PFSK-1 (cell line): ENCODE measurements at regions not wholly inside any gene's neighbourhood (a gene's known extent, or its start where the extent isn't known, plus 50 kb on each side); places are given as distances from the start of the nearest gene placed in this dataset.

Source experiments
- FOXP2 ChIP-seq: optimal IDR thresholded peaks from 2 replicates; pipeline ENCODE3; 2011; ENCODE audit warnings: borderline replicate concordance, control low read depth, inconsistent platforms; ENCODE audit not compliant: insufficient read depth; ENCODE audit errors: extremely low read length, extremely low read depth
- POLR2AphosphoS5 ChIP-seq: IDR thresholded peaks from 2 replicates; pipeline ENCODE4 v1.6.1; 2012; ENCODE audit warnings: low read depth, mild to moderate bottlenecking, control low read depth, low read length, moderate library complexity
- REST ChIP-seq, 2 experiments: IDR thresholded peaks; 2 replicates each; pipeline versions ENCODE4 v1.6.1 to v1.8.0; 2011 to 2012; ENCODE audit warnings: low read depth in 2 of 2, low read length in 2 of 2, control low read depth in 1 of 2, inconsistent platforms in 1 of 2, mild to moderate bottlenecking in 1 of 2, moderate library complexity in 1 of 2; ENCODE audit not compliant: insufficient read depth in 1 of 2
- SIN3A ChIP-seq: IDR thresholded peaks from 2 replicates; pipeline ENCODE4 v1.6.1; 2012; ENCODE audit warnings: mild to moderate bottlenecking, low read length, moderate library complexity, borderline replicate concordance; ENCODE audit not compliant: insufficient read depth
- TAF1 ChIP-seq: IDR thresholded peaks from 2 replicates; pipeline ENCODE4 v1.6.1; 2012; ENCODE audit warnings: low read length, control low read depth, borderline replicate concordance; ENCODE audit not compliant: insufficient read depth

- no peak for TF ChIP-seq SIN3A
- TF ChIP-seq POLR2AphosphoS5 = no peak
- TF ChIP-seq TAF1 = no peak
- no peak for TF ChIP-seq REST (IDR thresholded peaks at IDR 0.05; ENCODE audit: insufficient read depth in 1 of 2, low read depth in 2 of 2, low read length in 2 of 2)
- TF ChIP-seq FOXP2 = no peak
Measured at GRCh38 chr4:123853651-123854050, 457.1 kb downstream of the SPRY1 start.
